ENCODE measurements at regions not wholly inside any gene's neighbourhood (a gene's known extent, or its start where the extent isn't known, plus 50 kb on each side); places are given as distances from the start of the nearest gene placed in this dataset.

- H3K27ac Mint-ChIP-seq: no peak overlapping the region
- H4K91ac ChIP-seq (ENCODE audit: insufficient read length, low read depth, low read length): no peak overlapping the region
- DNase-seq: no peak
Observed at GRCh38 chr13:50629966-50630365, 213.5 kb downstream of the DLEU7 start.

More at GRCh38 chr13:50629966-50630365, 213.5 kb downstream of the DLEU7 start:
- no peaks in the 10 kb centered on the region for H3K23me2 ChIP-seq (ENCODE audit: insufficient read length, low read depth, low read length, poor library complexity, severe bottlenecking)
- H3K27ac ChIP-seq (ENCODE audit: insufficient read length, low read depth, low read length): no peak overlapping the region
- H2BK15ac ChIP-seq (ENCODE audit: low read depth, low read length): no peak overlapping the region
- H3K9me3 ChIP-seq (ENCODE audit: control insufficient read depth, low read depth, low read length): no peaks in the 10 kb centered on the region
- no peak overlapping the region for H2BK5ac ChIP-seq (ENCODE audit: insufficient read length, low read length)
- no peak overlapping the region for H2AFZ ChIP-seq (ENCODE audit: low read length)
- no peaks in the 10 kb centered on the region for H3K4me1 ChIP-seq (ENCODE audit: insufficient read depth, low read length)
- no peak overlapping the region for H2BK120ac ChIP-seq (ENCODE audit: low read depth, low read length, poor library complexity, severe bottlenecking)
- H3K27me3 ChIP-seq (ENCODE audit: insufficient read depth, low read length): no peaks in the 10 kb centered on the region; the same call in 1 of the 2 replicates
- H3T11ph ChIP-seq (ENCODE audit: low read length): no peak overlapping the region
- H3K4ac ChIP-seq (ENCODE audit: low read depth, low read length): no peak overlapping the region
- no peaks in the 10 kb centered on the region; a peak in 2 of 5 replicates for H3K9me3 Mint-ChIP-seq
- TF ChIP-seq CTCF (conservative IDR thresholded peaks at IDR 0.05): no peak
- no peak overlapping the region for H4K8ac ChIP-seq (replicated peaks; ENCODE audit: insufficient read length, low read depth, low read length)
- H2AK5ac ChIP-seq (ENCODE audit: insufficient read length, low read length): no peak overlapping the region
- H3K18ac ChIP-seq (ENCODE audit: insufficient read length, low read depth, low read length): no peak overlapping the region
- H2BK20ac ChIP-seq (ENCODE audit: low read depth, low read length, poor library complexity, severe bottlenecking): no peak overlapping the region
- H4K20me1 ChIP-seq (ENCODE audit: control insufficient read depth, insufficient read depth, insufficient read length): no peaks in the 10 kb centered on the region
- no peaks in the 10 kb centered on the region; the same call in 1 of the 2 replicates for H3K27me3 Mint-ChIP-seq (ENCODE audit: low read depth)
- H3K56ac ChIP-seq (ENCODE audit: insufficient read length, low read depth, low read length): no peak overlapping the region
- no peak overlapping the region for H3K23ac ChIP-seq (ENCODE audit: insufficient read length, low read depth, low read length)
- H3K4me3 Mint-ChIP-seq: no peak overlapping the region
- H3K4me2 ChIP-seq (ENCODE audit: insufficient read depth, insufficient read length, low read length): no peak overlapping the region
- H3K9ac ChIP-seq (ENCODE audit: extremely low read depth, insufficient read length, low read length): no peak overlapping the region
- no CpG with 5 or more reads among the region's 4 CpGs for WGBS (ENCODE audit: extremely low coverage, insufficient read length, low lambda C conversion rate)
- H4K5ac ChIP-seq (ENCODE audit: insufficient read length, low read depth, low read length): no peak overlapping the region
- no peak overlapping the region for H3K14ac ChIP-seq (ENCODE audit: insufficient read depth, low read length)
- H2BK12ac ChIP-seq (ENCODE audit: insufficient read length, low read depth, low read length): no peak overlapping the region
- H3K79me2 ChIP-seq (ENCODE audit: insufficient read depth, low read length): no peaks in the 10 kb centered on the region
- H3K36me3 Mint-ChIP-seq (ENCODE audit: insufficient read depth in 1 of 3, low read depth in 3 of 3): peaks cover 0 to 5% (median 0%) of the 10 kb centered on the region in 3 experiments; a peak in 1 of 7 replicates
- H3K79me1 ChIP-seq (ENCODE audit: insufficient read depth, low read depth, low read length, poor library complexity, severe bottlenecking): no peaks in the 10 kb centered on the region
- H3K4me1 Mint-ChIP-seq: no peaks in the 10 kb centered on the region

Data from H9 (cell line).